HepG2 (cell line): ENCODE measurements at regions not wholly inside any gene's neighbourhood (a gene's known extent, or its start where the extent isn't known, plus 50 kb on each side); places are given as distances from the start of the nearest gene placed in this dataset.

Experiments used
- CBFB ChIP-seq: sonication (generic); formaldehyde crosslinking; IDR thresholded peaks from 2 replicates; pipeline ENCODE4 v1.4.0; 2020; ENCODE audit warnings: missing genetic modification reagents
- EZH2 ChIP-seq: conservative IDR thresholded peaks from 2 replicates; pipeline ENCODE4 v1.6.1; 2012; ENCODE audit warnings: mild to moderate bottlenecking, low read depth, low read length, moderate library complexity
- JUND ChIP-seq: sonication (generic); formaldehyde crosslinking; IDR thresholded peaks from 2 replicates; pipeline ENCODE4 v1.8.0; 2022; ENCODE audit warnings: mild to moderate bottlenecking, missing genetic modification reagents
- NBN ChIP-seq: fragments of 450-650 bp; conservative IDR thresholded peaks from 2 replicates; pipeline ENCODE4 v1.6.1; 2017
- NCOA1 ChIP-seq: sonication (generic); formaldehyde crosslinking; IDR thresholded peaks from 2 replicates; pipeline ENCODE4 v1.9.0; 2021; ENCODE audit warnings: missing genetic modification reagents
- PCBP2 ChIP-seq: fragments of 200-400 bp; formaldehyde crosslinking; optimal IDR thresholded peaks from 2 replicates; pipeline ENCODE3; 2018; ENCODE audit warnings: low read length, low read depth; ENCODE audit not compliant: poor library complexity, severe bottlenecking
- POLR2A ChIP-seq, 2 experiments: IDR thresholded peaks; 2 replicates each; pipeline ENCODE4 v1.6.1; 2011; ENCODE audit warnings: low read depth in 2 of 2, low read length in 2 of 2, mild to moderate bottlenecking in 1 of 2, moderate library complexity in 1 of 2; ENCODE audit not compliant: insufficient read depth in 1 of 2
- TAF1 ChIP-seq: sonication (generic); formaldehyde crosslinking; IDR thresholded peaks from 2 replicates; pipeline ENCODE4 v1.4.0; 2020; ENCODE audit warnings: missing genetic modification reagents
- ZNF101 ChIP-seq: sonication (generic); formaldehyde crosslinking; IDR thresholded peaks from 2 replicates; pipeline ENCODE4 v1.4.0; 2020; ENCODE audit warnings: mild to moderate bottlenecking, low read depth, missing genetic modification reagents, borderline replicate concordance
- ZNF530 ChIP-seq: sonication (generic); formaldehyde crosslinking; IDR thresholded peaks from 2 replicates; pipeline ENCODE4 v1.5.0; 2020; ENCODE audit warnings: low read depth, mild to moderate bottlenecking, missing genetic modification reagents
- ZNF777 ChIP-seq: sonication (generic); formaldehyde crosslinking; IDR thresholded peaks from 2 replicates; pipeline ENCODE4 v1.4.0; 2020; ENCODE audit warnings: missing genetic modification reagents
- TF ChIP-seq, protein P1 (sequence below): sonication (generic); formaldehyde crosslinking; IDR thresholded peaks from 2 replicates; pipeline ENCODE4 v1.5.0; 2020; ENCODE audit warnings: mild to moderate bottlenecking, missing genetic modification reagents, moderate library complexity
- TF ChIP-seq, protein P2 (sequence below): sonication (generic); formaldehyde crosslinking; IDR thresholded peaks from 2 replicates; pipeline ENCODE4 v1.8.0; 2022; ENCODE audit warnings: mild to moderate bottlenecking, missing genetic modification reagents
- TF ChIP-seq, protein P3 (sequence below): sonication (generic); formaldehyde crosslinking; IDR thresholded peaks from 2 replicates; pipeline ENCODE4 v1.4.0; 2020; ENCODE audit warnings: missing genetic modification reagents, borderline replicate concordance

DNA sequence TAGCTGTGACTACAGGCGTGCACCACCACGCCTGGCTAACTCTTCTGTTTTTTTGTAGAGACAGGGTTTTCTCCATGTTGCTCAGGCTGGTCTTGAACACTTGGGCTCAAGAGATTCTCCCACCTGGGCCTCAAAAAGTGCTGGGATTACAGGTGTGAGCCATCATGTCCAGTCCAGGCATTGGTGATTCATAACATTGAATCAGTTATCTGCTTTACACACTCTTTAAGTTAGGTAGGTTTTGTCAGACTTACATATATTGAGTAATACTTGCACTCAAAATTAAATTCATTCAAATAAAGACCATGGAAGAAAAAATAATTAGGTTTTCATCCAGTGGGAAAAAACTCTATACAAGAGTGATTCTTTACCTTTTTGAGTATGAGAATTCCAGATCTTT, 93.2 kb upstream of the XPO1 start:
- TF ChIP-seq, protein P1, sequence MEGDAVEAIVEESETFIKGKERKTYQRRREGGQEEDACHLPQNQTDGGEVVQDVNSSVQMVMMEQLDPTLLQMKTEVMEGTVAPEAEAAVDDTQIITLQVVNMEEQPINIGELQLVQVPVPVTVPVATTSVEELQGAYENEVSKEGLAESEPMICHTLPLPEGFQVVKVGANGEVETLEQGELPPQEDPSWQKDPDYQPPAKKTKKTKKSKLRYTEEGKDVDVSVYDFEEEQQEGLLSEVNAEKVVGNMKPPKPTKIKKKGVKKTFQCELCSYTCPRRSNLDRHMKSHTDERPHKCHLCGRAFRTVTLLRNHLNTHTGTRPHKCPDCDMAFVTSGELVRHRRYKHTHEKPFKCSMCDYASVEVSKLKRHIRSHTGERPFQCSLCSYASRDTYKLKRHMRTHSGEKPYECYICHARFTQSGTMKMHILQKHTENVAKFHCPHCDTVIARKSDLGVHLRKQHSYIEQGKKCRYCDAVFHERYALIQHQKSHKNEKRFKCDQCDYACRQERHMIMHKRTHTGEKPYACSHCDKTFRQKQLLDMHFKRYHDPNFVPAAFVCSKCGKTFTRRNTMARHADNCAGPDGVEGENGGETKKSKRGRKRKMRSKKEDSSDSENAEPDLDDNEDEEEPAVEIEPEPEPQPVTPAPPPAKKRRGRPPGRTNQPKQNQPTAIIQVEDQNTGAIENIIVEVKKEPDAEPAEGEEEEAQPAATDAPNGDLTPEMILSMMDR (CRISPR knock-in tag): no peak
- TF ChIP-seq POLR2A (IDR thresholded peaks at IDR 0.05; ENCODE audit: insufficient read depth in 1 of 2, low read depth in 2 of 2, low read length in 2 of 2): no peak
- TF ChIP-seq JUND: no peak
- TF ChIP-seq ZNF777 (CRISPR knock-in tag): no peak
- TF ChIP-seq EZH2: no peak
- TF ChIP-seq TAF1 (CRISPR knock-in tag): no peak
- TF ChIP-seq ZNF101 (CRISPR knock-in tag): no peak
- no peak for TF ChIP-seq ZNF530 (CRISPR knock-in tag)
- TF ChIP-seq, protein P2, sequence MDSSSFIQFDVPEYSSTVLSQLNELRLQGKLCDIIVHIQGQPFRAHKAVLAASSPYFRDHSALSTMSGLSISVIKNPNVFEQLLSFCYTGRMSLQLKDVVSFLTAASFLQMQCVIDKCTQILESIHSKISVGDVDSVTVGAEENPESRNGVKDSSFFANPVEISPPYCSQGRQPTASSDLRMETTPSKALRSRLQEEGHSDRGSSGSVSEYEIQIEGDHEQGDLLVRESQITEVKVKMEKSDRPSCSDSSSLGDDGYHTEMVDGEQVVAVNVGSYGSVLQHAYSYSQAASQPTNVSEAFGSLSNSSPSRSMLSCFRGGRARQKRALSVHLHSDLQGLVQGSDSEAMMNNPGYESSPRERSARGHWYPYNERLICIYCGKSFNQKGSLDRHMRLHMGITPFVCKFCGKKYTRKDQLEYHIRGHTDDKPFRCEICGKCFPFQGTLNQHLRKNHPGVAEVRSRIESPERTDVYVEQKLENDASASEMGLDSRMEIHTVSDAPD (CRISPR knock-in tag): no peak
- TF ChIP-seq NBN: no peak
- no peak for TF ChIP-seq NCOA1 (CRISPR knock-in tag)
- no peak for TF ChIP-seq PCBP2
- TF ChIP-seq, protein P3, sequence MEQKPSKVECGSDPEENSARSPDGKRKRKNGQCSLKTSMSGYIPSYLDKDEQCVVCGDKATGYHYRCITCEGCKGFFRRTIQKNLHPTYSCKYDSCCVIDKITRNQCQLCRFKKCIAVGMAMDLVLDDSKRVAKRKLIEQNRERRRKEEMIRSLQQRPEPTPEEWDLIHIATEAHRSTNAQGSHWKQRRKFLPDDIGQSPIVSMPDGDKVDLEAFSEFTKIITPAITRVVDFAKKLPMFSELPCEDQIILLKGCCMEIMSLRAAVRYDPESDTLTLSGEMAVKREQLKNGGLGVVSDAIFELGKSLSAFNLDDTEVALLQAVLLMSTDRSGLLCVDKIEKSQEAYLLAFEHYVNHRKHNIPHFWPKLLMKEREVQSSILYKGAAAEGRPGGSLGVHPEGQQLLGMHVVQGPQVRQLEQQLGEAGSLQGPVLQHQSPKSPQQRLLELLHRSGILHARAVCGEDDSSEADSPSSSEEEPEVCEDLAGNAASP: no peak
- no peak for TF ChIP-seq CBFB (CRISPR knock-in tag)
